ENCODE measurements at regions not wholly inside any gene's neighbourhood (a gene's known extent, or its start where the extent isn't known, plus 50 kb on each side); places are given as distances from the start of the nearest gene placed in this dataset.
"Not testable (repeated sequence)": the region's sequence is repeated elsewhere in the genome, so short reads cannot be mapped to it uniquely, and the experiment has no call there.

DNA sequence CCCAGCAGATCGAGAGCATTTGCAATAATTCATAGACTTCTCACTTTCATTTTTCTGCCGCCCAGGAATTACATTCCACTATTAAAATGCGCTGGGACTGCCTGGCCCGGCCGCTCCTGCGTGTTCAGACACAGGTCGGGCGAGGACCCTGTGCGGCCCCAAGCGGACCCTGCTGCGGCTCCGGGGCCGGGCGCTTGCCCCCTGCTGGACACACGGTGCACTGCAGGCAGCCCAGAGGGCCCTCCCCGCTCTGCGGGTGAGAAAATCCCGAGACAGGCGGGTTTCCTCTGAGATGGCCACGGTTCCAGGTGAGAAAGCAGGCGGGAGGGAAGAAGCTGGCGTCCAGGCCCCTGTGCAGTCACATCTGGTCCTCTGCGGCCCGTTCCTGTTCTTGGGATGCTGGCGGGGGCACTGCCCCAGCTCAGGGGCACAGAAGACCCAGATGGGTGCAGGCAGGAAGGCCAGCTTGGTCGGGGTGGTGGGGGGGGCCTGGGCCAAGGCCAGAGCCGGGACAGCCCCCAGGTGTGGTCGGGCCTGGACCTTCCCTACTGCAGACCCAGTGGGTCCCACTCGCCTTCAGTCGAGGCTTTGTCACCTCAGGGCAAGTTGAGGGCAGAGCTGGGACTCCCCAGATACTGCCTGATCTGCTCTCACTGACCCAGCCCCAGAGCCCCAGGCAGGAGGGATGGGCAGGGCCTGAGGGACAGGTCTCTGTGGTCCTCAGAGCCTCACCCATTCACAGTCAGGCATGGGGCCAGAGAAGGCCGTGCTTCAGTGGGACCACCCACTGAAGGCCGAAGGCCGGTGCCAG, 135.1 kb downstream of the FAM53A start:
- H3K27ac ChIP-seq, H3K9me3 ChIP-seq, H3K36me3 ChIP-seq, H3K4me1 ChIP-seq, H3K27me3 ChIP-seq: not testable (repeated sequence)
- DNase-seq, result peak in 2 of 3 donors; percentile 65 to 67
- H3K4me3 ChIP-seq, result peak overlapping the region in 3 of 4 donors; percentile 31 to 35 (median 32)
- TF ChIP-seq CTCF (IDR thresholded peaks at IDR 0.05), result peak; percentile 68 to 93 (median 78)

GRCh38 chr4:1547856-1548826, 136.0 kb downstream of the FAM53A start:
- peaks cover 0 to 8% (median 0%) of the 10 kb centered on the region in 4 donors for H3K4me1 ChIP-seq
- no peaks in the 10 kb centered on the region for H3K27me3 ChIP-seq
- no peaks in the 10 kb centered on the region for H3K36me3 ChIP-seq
- DNase-seq, result no peak
- TF ChIP-seq POLR2A (IDR thresholded peaks at IDR 0.05), result no peak
- TF ChIP-seq CTCF (IDR thresholded peaks at IDR 0.05), result no peak
- H3K4me3 ChIP-seq, result peak overlapping the region in 3 of 4 donors; percentile 31 to 35 (median 32)
- no peaks in the 10 kb centered on the region for H3K9me3 ChIP-seq
- peak overlapping the region in 1 of 4 donors; percentile 37 for H3K27ac ChIP-seq

- TF ChIP-seq POLR2A (IDR thresholded peaks at IDR 0.05), result no peak
- TF ChIP-seq CTCF (IDR thresholded peaks at IDR 0.05), result no peak
- no peaks in the 10 kb centered on the region for H3K9me3 ChIP-seq
- no peak for DNase-seq
- peak overlapping the region in 1 of 4 donors; percentile 37 for H3K27ac ChIP-seq
- H3K27me3 ChIP-seq, result no peaks in the 10 kb centered on the region
- no peaks in the 10 kb centered on the region for H3K36me3 ChIP-seq
- peak overlapping the region in 1 of 4 donors; percentile 2 for H3K4me3 ChIP-seq
- peaks cover 0 to 8% (median 0%) of the 10 kb centered on the region in 4 donors for H3K4me1 ChIP-seq
These were observed 136.8 kb downstream of the FAM53A start for GRCh38 chr4:1547131-1547855.

DNA sequence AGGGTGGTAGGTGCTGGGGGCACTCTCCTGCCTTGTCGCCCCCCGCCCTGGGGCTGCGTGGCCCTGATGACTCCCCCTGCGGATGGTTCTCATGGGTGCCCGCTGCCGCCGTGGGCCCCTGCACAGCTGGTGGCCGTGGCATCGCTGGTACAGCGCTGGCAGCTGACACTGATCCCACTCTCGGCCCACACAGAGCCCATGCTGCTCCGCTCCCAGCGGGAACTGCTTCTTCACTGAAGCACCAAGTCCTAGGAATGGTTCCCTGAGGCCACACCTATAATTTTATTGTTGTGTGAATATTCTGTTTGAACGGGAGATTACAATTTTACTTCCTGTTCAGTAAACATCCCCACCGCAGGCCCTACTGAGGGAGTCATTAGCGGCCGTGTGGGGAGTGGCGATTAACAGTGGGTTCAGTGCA, 138.6 kb upstream of the NKX1-1 start:
- H3K4me1 ChIP-seq, result peaks cover 0 to 8% (median 0%) of the 10 kb centered on the region in 4 donors
- H3K27ac ChIP-seq, result peak overlapping the region in 2 of 4 donors; percentile 36 to 40
- H3K36me3 ChIP-seq, result no peaks in the 10 kb centered on the region
- no peaks in the 10 kb centered on the region for H3K9me3 ChIP-seq
- no peak overlapping the region for H3K4me3 ChIP-seq
- H3K27me3 ChIP-seq, result no peaks in the 10 kb centered on the region
- no peak for TF ChIP-seq POLR2A (IDR thresholded peaks at IDR 0.05)
- no peak for TF ChIP-seq CTCF (IDR thresholded peaks at IDR 0.05)
- DNase-seq, result no peak

DNA sequence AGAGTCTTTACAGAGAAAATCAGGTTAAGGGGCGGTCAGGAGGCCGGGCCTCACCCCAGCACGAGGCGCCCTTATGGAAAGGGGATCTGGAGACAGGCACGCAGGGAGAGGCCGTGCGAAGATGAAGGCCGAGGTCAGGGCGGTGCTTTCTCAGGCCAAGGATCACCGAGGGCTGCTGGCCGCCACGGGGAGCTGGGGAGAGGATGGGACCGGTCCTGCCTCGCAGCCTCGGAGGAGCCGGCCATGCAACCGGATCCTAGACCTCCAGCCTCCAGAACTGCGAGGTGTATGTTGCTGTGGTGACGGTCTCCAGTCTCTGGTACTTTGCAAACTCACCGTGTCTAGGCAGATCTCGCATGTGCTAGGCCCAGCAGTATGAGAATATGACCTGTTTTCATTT, 138.2 kb upstream of the NKX1-1 start:
- H3K9me3 ChIP-seq, DNase-seq, H3K4me1 ChIP-seq, H3K4me3 ChIP-seq, H3K36me3 ChIP-seq, H3K27me3 ChIP-seq: not testable (repeated sequence)
- H3K27ac ChIP-seq, result peak overlapping the region in 2 of 4 donors; percentile 36 to 40

All from Peyer's patch (tissue), 4 donors.